Endothelial cell of umbilical vein (primary cell): ENCODE measurements at regions not wholly inside any gene's neighbourhood (a gene's known extent, or its start where the extent isn't known, plus 50 kb on each side); places are given as distances from the start of the nearest gene placed in this dataset.

Experiments
- BruUV-seq: library from RNA; stranded (reverse); fragments of 400-500 nt; replicated peaks from 2 replicates; lab custom pipeline; 2021; lab: Mats Ljungman, UMichigan
- CTCF ChIA-PET: fragments of 300-600, 350-600 bp; sonication (Branson Sonifier 250); formaldehyde crosslinking; loops from one replicate; lab custom pipeline; 2021; ENCODE audit warnings: antibody characterized with exemption, inconsistent platforms; lab: Charles Lee
- POLR2A ChIA-PET: fragments of 300-600, 350-600 bp; sonication (Branson Sonifier 250); formaldehyde crosslinking; loops from one replicate; lab custom pipeline; 2021; ENCODE audit warnings: antibody characterized with exemption, inconsistent platforms; lab: Charles Lee
- DNase-seq: peaks from one replicate; pipeline ENCODE4 v3.0.0-alpha.2; 2011; ENCODE audit warnings: low read depth, low spot score
- FAIRE-seq: peaks from 2 replicates; lab custom pipeline; 2011; peaks lifted over from hg19 to GRCh38; lab: Jason Lieb, UNC
- H2AFZ ChIP-seq: 2 replicates; pipeline ENCODE4 v1.6.0; 2012; ENCODE audit warnings: low read depth, low read length, control low read depth, inconsistent platforms
- H3K27ac ChIP-seq: 2 replicates; pipeline ENCODE4 v1.5.1; 2011; ENCODE audit warnings: low read depth, mild to moderate bottlenecking, control low read depth, low read length, moderate library complexity; ENCODE audit not compliant: insufficient read depth
- H3K27me3 ChIP-seq, 2 experiments: 2 replicates each; pipeline versions ENCODE4 v1.6.0 to v1.6.1; 2011; ENCODE audit warnings: low read length in 2 of 2, mixed read lengths in 1 of 2; ENCODE audit not compliant: control insufficient read depth in 2 of 2, insufficient read depth in 2 of 2
- H3K36me3 ChIP-seq, 2 experiments: 2 replicates in 1 of 2; 3 replicates in 1 of 2; pipeline ENCODE4 v1.5.1; 2011; ENCODE audit warnings: low read length in 2 of 2, mild to moderate bottlenecking in 1 of 2, moderate library complexity in 1 of 2; ENCODE audit not compliant: control insufficient read depth in 2 of 2, insufficient read depth in 2 of 2; ENCODE audit errors: extremely low read depth in 1 of 2
- H3K4me1 ChIP-seq: 3 replicates; pipeline ENCODE4 v1.5.1; 2011; ENCODE audit warnings: mild to moderate bottlenecking, low read length; ENCODE audit not compliant: control insufficient read depth, insufficient read depth; ENCODE audit errors: extremely low read depth
- H3K4me2 ChIP-seq: 2 replicates; pipeline ENCODE4 v1.6.1; 2011; ENCODE audit warnings: low read length, control low read depth, mixed read lengths; ENCODE audit not compliant: insufficient read depth
- H3K4me3 ChIP-seq, 3 experiments: fragments of 200-600 bp in 1 of 3; sonication (generic), shearing (Covaris generic) in 1 of 3; replicated peaks in 1 of 3; 2 replicates each; pipeline ENCODE4 v1.5.1; 2011 to 2016; ENCODE audit warnings: control low read depth in 3 of 3, low read length in 3 of 3, mild to moderate bottlenecking in 2 of 3, inconsistent platforms in 1 of 3, low read depth in 1 of 3, moderate library complexity in 1 of 3; ENCODE audit not compliant: insufficient read depth in 1 of 3
- H3K79me2 ChIP-seq: 2 replicates; pipeline ENCODE4 v1.6.0; 2012; ENCODE audit warnings: low read length, inconsistent platforms; ENCODE audit not compliant: control insufficient read depth, insufficient read depth
- H3K9ac ChIP-seq: replicated peaks from 2 replicates; pipeline ENCODE3; 2011; ENCODE audit warnings: low read length, control low read depth; ENCODE audit not compliant: insufficient read depth; ENCODE audit errors: extremely low read depth
- H3K9me1 ChIP-seq: replicated peaks from 3 replicates; pipeline ENCODE4 v1.6.0; 2011; ENCODE audit warnings: mild to moderate bottlenecking, low read length; ENCODE audit not compliant: control insufficient read depth, insufficient read depth; ENCODE audit errors: extremely low read depth
- H3K9me3 ChIP-seq: replicated peaks from 2 replicates; pipeline ENCODE4 v1.5.1; 2012; ENCODE audit warnings: low read length, inconsistent platforms; ENCODE audit not compliant: control insufficient read depth, insufficient read depth
- H4K20me1 ChIP-seq: replicated peaks from 2 replicates; pipeline ENCODE3; 2011; ENCODE audit warnings: mild to moderate bottlenecking, low read length; ENCODE audit not compliant: control insufficient read depth, insufficient read depth; ENCODE audit errors: extremely low read depth
- EZH2 ChIP-seq: IDR thresholded peaks from 2 replicates; pipeline ENCODE4 v1.6.1; 2012; ENCODE audit warnings: borderline replicate concordance, low read depth, mild to moderate bottlenecking, moderate library complexity, low read length, inconsistent platforms; ENCODE audit not compliant: severe bottlenecking
- FOS ChIP-seq: IDR thresholded peaks from 2 replicates; pipeline ENCODE4 v1.6.1; 2011; ENCODE audit warnings: mild to moderate bottlenecking, low read length, moderate library complexity, borderline replicate concordance; ENCODE audit not compliant: insufficient read depth
- GATA2 ChIP-seq: IDR thresholded peaks from 2 replicates; pipeline ENCODE4 v1.7.0; 2011; ENCODE audit warnings: low read depth, mild to moderate bottlenecking, moderate library complexity, mixed read lengths, low read length; ENCODE audit not compliant: insufficient read length, insufficient read depth
- JUN ChIP-seq: IDR thresholded peaks from 2 replicates; pipeline ENCODE4 v1.6.1; 2011; ENCODE audit warnings: borderline replicate concordance, low read depth; ENCODE audit not compliant: insufficient read length, insufficient read depth
- MYC ChIP-seq: IDR thresholded peaks from one replicate; pipeline ENCODE4 v1.6.1; 2011; ENCODE audit warnings: mild to moderate bottlenecking, low read depth, low read length
- POLR2A ChIP-seq: IDR thresholded peaks from 2 replicates; pipeline ENCODE4 v1.6.1; 2012; ENCODE audit warnings: low read depth, mild to moderate bottlenecking, control low read depth, low read length
- POLR2AphosphoS5 ChIP-seq: IDR thresholded peaks from 2 replicates; pipeline ENCODE4 v1.6.1; 2012; ENCODE audit warnings: low read depth, mild to moderate bottlenecking, control low read depth, low read length, moderate library complexity; ENCODE audit not compliant: insufficient read depth
- dilution Hi-C: fragments of 300-500 bp; cut with MboI; formaldehyde crosslinking; loops from one replicate; pipeline ENCODE4 v1.15.0; 2019; ENCODE audit warnings: low sequenced_read_pairs; ENCODE audit not compliant: extremely low pct_ligation_motif_present
- intact Hi-C: fragments of 100-400 bp; cut with micrococcal nuclease; formaldehyde crosslinking; loops from one replicate; pipeline ENCODE4 v1.10.0; 2022
- TF ChIP-seq, protein P1 (sequence below): IDR thresholded peaks from 2 replicates; pipeline ENCODE4 v1.6.1; 2011; ENCODE audit not compliant: insufficient read depth, insufficient read length
- TF ChIP-seq, protein P2 (sequence below), 2 donors: IDR thresholded peaks; 1 replicate in 1 of 2; 2 replicates in 1 of 2; pipeline ENCODE4 v1.5.1; 2011; ENCODE audit warnings: low read length in 2 of 2, mild to moderate bottlenecking in 2 of 2, moderate library complexity in 2 of 2, control low read depth in 1 of 2, inconsistent platforms in 1 of 2, low read depth in 1 of 2; ENCODE audit not compliant: insufficient read depth in 1 of 2; ENCODE audit errors: extremely low read depth in 1 of 2

DNA sequence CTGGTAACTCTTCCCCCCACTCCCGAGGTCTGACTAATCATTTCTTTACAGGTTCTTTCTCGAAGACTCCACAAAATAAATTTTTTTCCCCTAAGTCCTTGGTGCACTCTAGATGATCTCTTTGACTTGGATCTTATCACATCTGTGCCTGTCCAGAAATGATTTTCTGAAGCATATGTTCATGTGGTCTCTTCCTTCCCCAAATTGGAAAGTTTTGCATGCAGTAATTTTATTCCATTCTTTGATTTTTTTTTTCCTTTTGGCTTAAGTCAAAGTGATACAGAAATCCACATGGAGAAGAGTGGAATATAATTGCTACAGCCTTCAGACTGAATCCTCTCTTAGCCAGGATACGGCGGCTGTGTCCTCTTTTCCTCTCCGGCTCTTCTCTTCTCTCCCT lies 213.3 kb downstream of the BMP4 start:
- ChIA-PET CTCF (no interaction called here), POLR2A (no interaction called here)
- dilution Hi-C loops (no loop called here), intact Hi-C loops (no loop called here)
- H3K36me3 ChIP-seq, result no peaks in the 10 kb centered on the region
- H4K20me1 ChIP-seq, result no peaks in the 10 kb centered on the region
- FAIRE-seq, result no peak
- H3K27ac ChIP-seq, result no peak overlapping the region
- H2AFZ ChIP-seq, result no peak overlapping the region
- H3K4me3 ChIP-seq, result no peak overlapping the region
- H3K4me1 ChIP-seq, result peaks cover 2% of the 10 kb centered on the region
- no peaks in the 10 kb centered on the region for H3K9me3 ChIP-seq
- no peaks in the 10 kb centered on the region for H3K79me2 ChIP-seq
- H3K9me1 ChIP-seq, result no peaks in the 10 kb centered on the region
- H3K27me3 ChIP-seq, result no peaks in the 10 kb centered on the region
- no peak for TF ChIP-seq JUN
- TF ChIP-seq EZH2, result no peak
- TF ChIP-seq POLR2A, result no peak
- no peak for TF ChIP-seq GATA2
- no peak for TF ChIP-seq FOS
- no peak for TF ChIP-seq POLR2AphosphoS5
- TF ChIP-seq, protein P1, sequence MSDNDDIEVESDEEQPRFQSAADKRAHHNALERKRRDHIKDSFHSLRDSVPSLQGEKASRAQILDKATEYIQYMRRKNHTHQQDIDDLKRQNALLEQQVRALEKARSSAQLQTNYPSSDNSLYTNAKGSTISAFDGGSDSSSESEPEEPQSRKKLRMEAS, result no peak
- TF ChIP-seq, protein P2, sequence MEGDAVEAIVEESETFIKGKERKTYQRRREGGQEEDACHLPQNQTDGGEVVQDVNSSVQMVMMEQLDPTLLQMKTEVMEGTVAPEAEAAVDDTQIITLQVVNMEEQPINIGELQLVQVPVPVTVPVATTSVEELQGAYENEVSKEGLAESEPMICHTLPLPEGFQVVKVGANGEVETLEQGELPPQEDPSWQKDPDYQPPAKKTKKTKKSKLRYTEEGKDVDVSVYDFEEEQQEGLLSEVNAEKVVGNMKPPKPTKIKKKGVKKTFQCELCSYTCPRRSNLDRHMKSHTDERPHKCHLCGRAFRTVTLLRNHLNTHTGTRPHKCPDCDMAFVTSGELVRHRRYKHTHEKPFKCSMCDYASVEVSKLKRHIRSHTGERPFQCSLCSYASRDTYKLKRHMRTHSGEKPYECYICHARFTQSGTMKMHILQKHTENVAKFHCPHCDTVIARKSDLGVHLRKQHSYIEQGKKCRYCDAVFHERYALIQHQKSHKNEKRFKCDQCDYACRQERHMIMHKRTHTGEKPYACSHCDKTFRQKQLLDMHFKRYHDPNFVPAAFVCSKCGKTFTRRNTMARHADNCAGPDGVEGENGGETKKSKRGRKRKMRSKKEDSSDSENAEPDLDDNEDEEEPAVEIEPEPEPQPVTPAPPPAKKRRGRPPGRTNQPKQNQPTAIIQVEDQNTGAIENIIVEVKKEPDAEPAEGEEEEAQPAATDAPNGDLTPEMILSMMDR (IDR thresholded peaks at IDR 0.05; ENCODE audit: extremely low read depth in 1 of 2, insufficient read depth in 1 of 2, low read depth in 1 of 2, low read length in 2 of 2), result no peak
- TF ChIP-seq MYC, result no peak
- no TSS peak for BruUV-seq
- no peak overlapping the region for H3K4me2 ChIP-seq
- DNase-seq, result no peak
- no peak overlapping the region for H3K9ac ChIP-seq
